GM23248 (cell line): ENCODE measurements at regions not wholly inside any gene's neighbourhood (a gene's known extent, or its start where the extent isn't known, plus 50 kb on each side); places are given as distances from the start of the nearest gene placed in this dataset.
"Not testable (repeated sequence)": the region's sequence is repeated elsewhere in the genome, so short reads cannot be mapped to it uniquely, and the experiment has no call there.

ENCODE experiments used
- DNase-seq: peaks from one replicate; pipeline ENCODE4 v3.0.0-alpha.2; 2015
- H2AFZ ChIP-seq: fragments of 200-600 bp; sonication (generic); 2 replicates; pipeline ENCODE4 v1.6.1; 2016; ENCODE audit warnings: antibody characterized with exemption
- H3F3A ChIP-seq: fragments of 200-600 bp; sonication (generic); 2 replicates; pipeline ENCODE4 v1.6.1; 2016; ENCODE audit warnings: mild to moderate bottlenecking, antibody characterized with exemption, mixed run types; ENCODE audit not compliant: insufficient read depth
- H3K27ac ChIP-seq: fragments of 200-600 bp; sonication (generic); 2 replicates; pipeline ENCODE4 v1.5.1; 2016; ENCODE audit warnings: mild to moderate bottlenecking
- H3K27me3 ChIP-seq: fragments of 200-600 bp; sonication (generic); replicated peaks from 2 replicates; pipeline ENCODE4 v1.6.1; 2016; ENCODE audit warnings: mild to moderate bottlenecking; ENCODE audit not compliant: insufficient read depth
- H3K36me3 ChIP-seq: fragments of 200-600 bp; sonication (generic); 2 replicates; pipeline ENCODE4 v1.6.1; 2016; ENCODE audit warnings: low read depth, mild to moderate bottlenecking
- H3K4me1 ChIP-seq: fragments of 200-600 bp; sonication (generic); 2 replicates; pipeline ENCODE4 v1.6.1; 2016; ENCODE audit warnings: mild to moderate bottlenecking; ENCODE audit not compliant: insufficient read depth
- H3K4me2 ChIP-seq: fragments of 200-600 bp; sonication (generic); one replicate; pipeline ENCODE4 v1.6.1; 2016; ENCODE audit warnings: mild to moderate bottlenecking; ENCODE audit not compliant: unreplicated experiment
- H3K4me3 ChIP-seq: fragments of 200-600 bp; sonication (generic); 2 replicates; pipeline ENCODE4 v1.5.1; 2016; ENCODE audit warnings: mild to moderate bottlenecking
- H3K79me2 ChIP-seq: fragments of 200-600 bp; sonication (generic); 2 replicates; pipeline ENCODE4 v1.6.1; 2016; ENCODE audit warnings: mild to moderate bottlenecking; ENCODE audit not compliant: insufficient read depth
- H3K9ac ChIP-seq: fragments of 200-600 bp; sonication (generic); 2 replicates; pipeline ENCODE4 v1.6.1; 2016; ENCODE audit warnings: mild to moderate bottlenecking
- H3K9me2 ChIP-seq: fragments of 200-600 bp; sonication (generic); 2 replicates; pipeline ENCODE4 v1.6.1; 2016; ENCODE audit warnings: mixed run types, mild to moderate bottlenecking, moderate library complexity; ENCODE audit not compliant: insufficient read depth
- H3K9me3 ChIP-seq: fragments of 200-600 bp; sonication (generic); one replicate; pipeline ENCODE4 v1.6.1; 2017; ENCODE audit warnings: low read depth
- H4K20me1 ChIP-seq: fragments of 200-600 bp; sonication (generic); 2 replicates; pipeline ENCODE4 v1.6.0; 2016; ENCODE audit not compliant: insufficient read depth
- EZH2 ChIP-seq: fragments of 200-600 bp; sonication (generic); IDR thresholded peaks from 2 replicates; pipeline ENCODE4 v1.6.1; 2018; ENCODE audit warnings: antibody characterized with exemption, mild to moderate bottlenecking; ENCODE audit not compliant: insufficient read depth, poor library complexity, severe bottlenecking
- EZH2phosphoT487 ChIP-seq: fragments of 200-600 bp; sonication (generic); IDR thresholded peaks from 2 replicates; pipeline ENCODE4 v1.6.1; 2018; ENCODE audit warnings: antibody characterized with exemption, moderate library complexity, mild to moderate bottlenecking, low read depth; ENCODE audit not compliant: insufficient read depth
- WGBS, 2 experiments: methylation state at CpG; one replicate each; pipeline ENCODE4 v1.1.6; 2015 to 2017; ENCODE audit warnings: low lambda C conversion rate in 2 of 2, low coverage in 1 of 2; ENCODE audit errors: missing lambda C conversion rate in 2 of 2; 5-methylcytosine and 5-hydroxymethylcytosine counted together
- in situ Hi-C: fragments of 300-500 bp; cut with MboI; formaldehyde crosslinking; loops from 2 replicates; pipeline ENCODE4 v1.15.0; 2020

DNA sequence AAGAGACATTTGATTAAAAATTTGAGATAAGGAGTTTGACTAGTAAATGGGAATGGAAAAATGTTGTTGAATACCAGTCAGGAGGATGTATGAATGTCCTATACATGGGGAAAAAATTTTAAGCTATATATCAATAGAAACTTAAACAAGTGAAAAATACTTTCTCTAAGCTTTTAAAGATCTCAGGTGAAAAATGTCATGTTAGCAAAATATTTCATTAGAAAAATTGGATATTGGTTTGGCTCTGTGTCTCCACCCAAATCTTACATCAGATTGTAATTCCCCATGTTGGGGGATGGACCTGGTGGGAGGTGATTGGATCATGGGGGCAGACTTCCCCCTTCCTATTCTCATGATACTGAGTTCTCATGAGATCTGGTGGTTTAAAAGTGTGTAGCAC, 279.6 kb upstream of the CADM2 start:
- no peaks in the 10 kb centered on the region for H4K20me1 ChIP-seq
- TF ChIP-seq EZH2phosphoT487 = no peak
- no peak for TF ChIP-seq EZH2
- H3K79me2 ChIP-seq = no peaks in the 10 kb centered on the region
- H3K27me3 ChIP-seq = no peaks in the 10 kb centered on the region
- H3K4me3 ChIP-seq = no peak overlapping the region
- no peaks in the 10 kb centered on the region for H3K9me3 ChIP-seq
- no peaks in the 10 kb centered on the region for H3K9me2 ChIP-seq
- no peaks in the 10 kb centered on the region for H3K36me3 ChIP-seq
- no peaks in the 10 kb centered on the region for H3F3A ChIP-seq
- H3K4me1 ChIP-seq = no peaks in the 10 kb centered on the region
- H2AFZ ChIP-seq = no peak overlapping the region
- H3K4me2 ChIP-seq = no peak overlapping the region
- no peak for DNase-seq
- in situ Hi-C loops = no loop called here
- H3K27ac ChIP-seq = no peak overlapping the region
- no peak overlapping the region for H3K9ac ChIP-seq

DNA sequence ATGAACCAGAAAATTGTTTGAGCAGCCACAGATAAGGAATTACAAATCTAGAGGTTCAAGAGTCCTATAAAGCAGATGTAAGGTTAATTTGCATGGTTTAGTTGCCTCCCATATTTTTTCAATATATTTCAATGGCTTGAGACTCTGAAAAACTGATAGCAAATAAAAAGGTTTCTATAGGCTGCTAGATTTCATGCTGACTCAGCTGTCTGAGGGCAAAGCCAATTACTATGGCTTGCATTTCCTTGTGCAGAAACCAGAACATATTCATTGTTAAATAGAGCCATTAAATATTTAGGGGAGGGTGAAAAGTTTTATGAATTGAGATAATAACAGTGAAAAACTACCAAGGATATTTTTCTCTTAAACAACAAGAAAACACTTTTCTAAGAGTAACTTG, 278.1 kb upstream of the CADM2 start:
- H2AFZ ChIP-seq = no peak overlapping the region
- H3K27ac ChIP-seq = no peak overlapping the region
- TF ChIP-seq EZH2phosphoT487 (no peak), EZH2 (no peak)
- in situ Hi-C loops = no loop called here
- H3K4me2 ChIP-seq = no peak overlapping the region
- H3K9me2 ChIP-seq = no peaks in the 10 kb centered on the region
- no peaks in the 10 kb centered on the region for H3F3A ChIP-seq
- no peak overlapping the region for H3K4me3 ChIP-seq
- no peak overlapping the region for H3K9ac ChIP-seq
- no peaks in the 10 kb centered on the region for H4K20me1 ChIP-seq
- no peaks in the 10 kb centered on the region for H3K79me2 ChIP-seq
- no peaks in the 10 kb centered on the region for H3K36me3 ChIP-seq
- DNase-seq = no peak
- H3K9me3 ChIP-seq = no peaks in the 10 kb centered on the region
- H3K27me3 ChIP-seq = no peaks in the 10 kb centered on the region
- no peaks in the 10 kb centered on the region for H3K4me1 ChIP-seq

DNA sequence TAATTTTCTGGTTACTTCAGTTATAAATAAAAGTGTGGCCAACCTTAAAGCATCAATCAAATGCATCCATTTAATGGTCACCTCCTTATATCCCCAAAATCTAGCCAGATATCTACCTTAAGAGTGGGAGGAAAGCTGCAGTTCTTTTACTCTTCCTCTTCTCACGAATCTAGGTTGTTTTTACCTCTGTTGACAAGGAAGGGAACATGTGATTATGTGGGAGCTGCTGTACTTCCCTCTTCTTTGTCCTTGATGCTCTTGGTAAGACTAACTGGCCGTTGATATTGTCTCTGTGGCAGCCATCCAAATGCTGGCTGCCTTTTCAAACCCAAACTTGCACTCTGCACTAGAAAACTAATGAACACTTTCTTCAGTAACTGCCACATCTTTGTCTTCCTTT, 275.3 kb upstream of the CADM2 start:
- Histone ChIP-seq H3K79me2 (no peaks in the 10 kb centered on the region), H3K9ac (no peak overlapping the region), H3K9me3 (no peaks in the 10 kb centered on the region), H3K4me3 (no peak overlapping the region), H3K27me3 (no peaks in the 10 kb centered on the region), H2AFZ (no peak overlapping the region), H3K9me2 (no peaks in the 10 kb centered on the region), H3K4me2 (no peak overlapping the region), H3K4me1 (no peaks in the 10 kb centered on the region), H3K36me3 (no peaks in the 10 kb centered on the region), H3K27ac (no peak overlapping the region), H3F3A (no peaks in the 10 kb centered on the region), H4K20me1 (no peaks in the 10 kb centered on the region)
- WGBS, 2 experiments = 4 to 5% methylated on average over 2 of the region's 2 CpGs
- in situ Hi-C loops = no loop called here
- TF ChIP-seq EZH2 = no peak
- no peak for TF ChIP-seq EZH2phosphoT487
- DNase-seq = no peak

DNA sequence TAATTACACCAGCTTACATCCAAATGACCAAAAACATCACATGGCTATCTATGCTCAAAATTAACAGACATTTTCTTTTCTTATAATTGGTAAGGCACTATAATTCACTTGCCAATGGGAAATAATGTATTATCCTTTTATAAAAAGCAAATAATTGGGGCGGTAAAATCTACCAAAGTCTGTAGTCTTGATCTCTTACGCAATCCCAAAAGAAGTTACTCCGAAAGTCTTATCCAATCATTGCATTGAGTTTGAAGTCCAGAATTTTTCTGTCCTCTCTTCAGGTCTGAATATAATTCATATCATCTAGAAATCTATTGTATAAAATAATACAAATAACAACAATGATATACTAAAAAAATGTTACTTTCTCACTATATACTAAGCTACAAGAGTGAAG, 273.3 kb upstream of the CADM2 start:
- Histone ChIP-seq H3K9me2 (no peaks in the 10 kb centered on the region), H3K4me2 (no peak overlapping the region), H3K9me3 (no peaks in the 10 kb centered on the region), H3K79me2 (no peaks in the 10 kb centered on the region), H2AFZ (no peak overlapping the region), H3K36me3 (no peaks in the 10 kb centered on the region), H3K4me1 (no peaks in the 10 kb centered on the region), H3K9ac (no peak overlapping the region), H3F3A (no peaks in the 10 kb centered on the region), H3K27ac (no peak overlapping the region), H3K4me3 (no peak overlapping the region), H4K20me1 (no peaks in the 10 kb centered on the region), H3K27me3 (no peaks in the 10 kb centered on the region)
- no peak for DNase-seq
- 43 to 57% methylated on average over 3 of the region's 3 CpGs for WGBS, 2 experiments
- TF ChIP-seq EZH2 (no peak), EZH2phosphoT487 (no peak)
- in situ Hi-C loops = no loop called here

DNA sequence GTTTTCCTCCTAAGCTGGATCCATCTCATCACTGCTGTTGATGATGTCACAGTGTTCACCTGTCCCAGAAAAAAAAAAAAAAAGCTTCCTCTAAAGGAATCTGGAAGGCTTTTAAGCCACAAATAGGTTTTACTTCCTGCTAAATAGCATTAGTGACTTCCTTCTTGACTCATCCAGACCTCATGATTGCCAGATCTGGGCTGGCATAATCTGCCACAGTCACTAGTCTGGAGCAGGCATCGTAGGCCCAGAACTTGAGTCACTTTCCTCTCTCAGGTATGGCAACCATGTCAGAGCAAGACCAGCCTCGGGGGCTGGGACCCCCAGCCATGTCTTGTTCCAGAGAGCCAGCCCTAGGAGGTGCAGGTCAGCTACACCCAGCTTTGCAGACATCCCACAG, 266.5 kb upstream of the CADM2 start:
- DNase-seq = no peak
- no peak overlapping the region for H3K4me2 ChIP-seq
- no peaks in the 10 kb centered on the region for H3K9me2 ChIP-seq
- in situ Hi-C loops = no loop called here
- TF ChIP-seq EZH2 = no peak
- TF ChIP-seq EZH2phosphoT487 = no peak
- no peak overlapping the region for H2AFZ ChIP-seq
- 17 to 24% methylated on average over 2 of the region's 2 CpGs for WGBS, 2 experiments
- H3K9ac ChIP-seq = no peak overlapping the region
- no peaks in the 10 kb centered on the region for H3K27me3 ChIP-seq
- no peaks in the 10 kb centered on the region for H3K4me1 ChIP-seq
- H3K27ac ChIP-seq = no peak overlapping the region
- H4K20me1 ChIP-seq = no peaks in the 10 kb centered on the region
- no peaks in the 10 kb centered on the region for H3F3A ChIP-seq
- no peaks in the 10 kb centered on the region for H3K36me3 ChIP-seq
- no peaks in the 10 kb centered on the region for H3K9me3 ChIP-seq
- no peaks in the 10 kb centered on the region for H3K79me2 ChIP-seq
- H3K4me3 ChIP-seq = no peak overlapping the region

DNA sequence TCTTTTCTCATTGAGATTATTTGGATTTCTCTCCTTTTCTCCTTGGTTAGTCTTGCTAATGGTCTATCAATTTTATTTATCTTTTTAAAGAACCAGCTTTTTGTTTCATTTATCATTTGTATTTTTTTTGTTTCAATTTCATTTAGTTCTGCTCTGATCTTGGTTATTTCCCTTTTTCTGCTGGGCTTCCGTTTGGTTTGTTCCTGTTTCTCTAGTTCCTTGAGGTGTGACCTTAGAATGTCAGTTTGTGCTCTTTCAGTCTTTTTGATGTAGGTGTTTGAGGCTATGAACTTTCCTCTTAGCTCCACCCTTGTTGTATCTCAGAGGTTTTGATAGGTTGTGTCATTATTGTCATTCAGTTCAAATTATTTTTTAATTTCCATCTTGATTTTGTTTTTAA, 248.5 kb upstream of the CADM2 start:
- H3K4me2 ChIP-seq, H3K4me3 ChIP-seq, H3K9ac ChIP-seq, H4K20me1 ChIP-seq, H3K9me2 ChIP-seq, H3K36me3 ChIP-seq, in situ Hi-C loops, H3K27ac ChIP-seq, H2AFZ ChIP-seq, H3K79me2 ChIP-seq, H3K4me1 ChIP-seq, H3F3A ChIP-seq, H3K9me3 ChIP-seq, H3K27me3 ChIP-seq, DNase-seq: not testable (repeated sequence)
- WGBS, 2 experiments = 3 to 7% methylated on average over 1 of the region's 1 CpG
